GM12891 (cell line): ENCODE measurements at regions not wholly inside any gene's neighbourhood (a gene's known extent, or its start where the extent isn't known, plus 50 kb on each side); places are given as distances from the start of the nearest gene placed in this dataset.

Experiments
- DNase-seq: peaks from one replicate; pipeline ENCODE4 v3.0.0; 2011; ENCODE audit warnings: low spot score; ENCODE audit not compliant: insufficient read length
- FAIRE-seq: peaks from 2 replicates; lab custom pipeline; 2011; peaks lifted over from hg19 to GRCh38; lab: Jason Lieb, UNC
- PAX5 ChIP-seq: IDR thresholded peaks from 2 replicates; pipeline ENCODE4 v1.6.1; 2011; ENCODE audit warnings: low read length, moderate library complexity, mild to moderate bottlenecking; ENCODE audit not compliant: insufficient read depth, severe bottlenecking
- POLR2A ChIP-seq: IDR thresholded peaks from 2 replicates; pipeline ENCODE4 v1.6.1; 2011; ENCODE audit warnings: low read depth, low read length, control low read depth
- POLR2AphosphoS5 ChIP-seq: IDR thresholded peaks from 2 replicates; pipeline ENCODE4 v1.6.1; 2011; ENCODE audit warnings: low read depth, low read length, control low read depth
- POU2F2 ChIP-seq: IDR thresholded peaks from 2 replicates; pipeline ENCODE4 v1.6.1; 2011; ENCODE audit warnings: low read depth, mild to moderate bottlenecking, control low read depth, low read length, moderate library complexity
- SPI1 ChIP-seq: IDR thresholded peaks from 2 replicates; pipeline ENCODE4 v1.6.1; 2011; ENCODE audit warnings: low read depth, low read length, control low read depth
- TAF1 ChIP-seq: IDR thresholded peaks from 2 replicates; pipeline ENCODE4 v1.6.1; 2011; ENCODE audit warnings: low read depth, low read length, control low read depth

- TF ChIP-seq POLR2AphosphoS5 (no peak), SPI1 (peak; percentile 77)
- FAIRE-seq (no peak), DNase-seq (no peak)
Measured at GRCh38 chr5:166651234-166651633, 1640.2 kb upstream of the WWC1 start.

DNA sequence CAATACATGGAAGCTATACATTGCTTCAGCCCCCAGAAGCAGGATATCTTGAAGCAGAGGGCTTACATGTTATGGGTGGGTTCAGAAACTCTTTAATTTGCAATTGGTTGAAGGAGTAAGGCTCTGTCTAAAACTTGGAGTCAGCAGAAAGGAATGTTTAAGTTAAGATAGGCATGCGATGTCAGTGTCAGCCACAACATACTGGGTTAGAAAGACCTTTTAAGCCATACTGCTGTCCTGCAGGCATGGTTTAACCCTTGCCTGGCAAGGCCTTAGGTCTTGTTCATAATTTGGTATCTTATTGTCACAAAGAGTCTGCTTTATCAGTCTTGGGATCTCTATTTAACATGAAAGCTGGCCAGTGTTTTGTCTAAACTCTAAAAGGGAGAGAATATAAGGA, 1619.6 kb upstream of the WWC1 start:
- FAIRE-seq (no peak), DNase-seq (no peak)
- no peak for TF ChIP-seq POLR2A
- TF ChIP-seq POLR2AphosphoS5, result no peak
- no peak for TF ChIP-seq TAF1
- no peak for TF ChIP-seq POU2F2
- no peak for TF ChIP-seq SPI1
- no peak for TF ChIP-seq PAX5

DNA sequence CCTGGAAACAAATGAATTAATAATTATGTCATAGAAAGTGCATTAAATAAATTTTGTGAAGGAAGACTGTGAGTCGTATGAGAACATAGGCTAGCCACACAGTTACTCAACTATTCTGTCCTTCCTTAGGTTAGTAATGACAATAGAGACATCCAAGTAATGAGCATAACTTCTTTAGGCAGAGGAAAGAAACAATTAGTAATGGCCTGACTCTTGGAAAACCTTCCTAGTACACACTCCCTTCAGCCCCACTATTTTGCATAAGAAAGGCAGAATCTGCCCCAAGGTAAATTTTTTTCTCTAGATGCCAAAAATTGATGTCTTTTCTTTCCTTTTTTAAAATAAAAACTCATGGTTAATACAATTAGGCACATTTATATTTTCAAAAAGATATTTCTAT, 1619.0 kb upstream of the WWC1 start:
- FAIRE-seq (no peak), DNase-seq (no peak)
- TF ChIP-seq PAX5 (no peak), POU2F2 (no peak), TAF1 (no peak), SPI1 (no peak), POLR2A (no peak), POLR2AphosphoS5 (no peak)

- DNase-seq, result no peak
- no peak for TF ChIP-seq SPI1
- no peak for TF ChIP-seq POU2F2
- TF ChIP-seq POLR2AphosphoS5, result no peak
- TF ChIP-seq PAX5, result no peak
- TF ChIP-seq POLR2A, result no peak
- no peak for TF ChIP-seq TAF1
- no peak for FAIRE-seq
Measured at GRCh38 chr5:166677891-166678290, 1613.6 kb upstream of the WWC1 start.

DNA sequence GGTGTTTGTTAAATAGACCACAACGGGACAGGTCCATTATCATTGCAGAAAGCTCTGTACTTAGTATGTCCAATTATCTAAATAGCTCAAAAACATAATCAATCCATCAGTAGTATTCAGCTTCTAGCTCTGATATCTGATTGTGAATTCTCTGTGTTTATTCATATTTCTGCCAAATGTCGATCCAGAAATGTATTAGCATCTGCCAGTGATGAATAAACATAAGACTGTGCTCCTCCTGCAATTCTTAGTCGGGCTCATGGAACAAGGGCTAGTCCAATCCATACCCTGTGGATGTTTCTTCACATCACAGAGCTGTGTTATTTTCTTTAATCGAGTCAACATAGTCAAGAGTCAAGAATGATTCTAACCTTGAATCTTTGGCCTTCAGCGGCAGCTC, 1612.1 kb upstream of the WWC1 start:
- no peak for FAIRE-seq
- TF ChIP-seq POLR2A (no peak), POLR2AphosphoS5 (no peak), SPI1 (no peak), POU2F2 (no peak), PAX5 (no peak), TAF1 (no peak)
- no peak for DNase-seq

GRCh38 chr5:166695326-166695725, 1596.1 kb upstream of the WWC1 start:
- DNase-seq (no peak), FAIRE-seq (no peak)
- TF ChIP-seq POLR2A, result no peak
- no peak for TF ChIP-seq POLR2AphosphoS5
- no peak for TF ChIP-seq TAF1
- no peak for TF ChIP-seq PAX5
- TF ChIP-seq POU2F2, result no peak
- TF ChIP-seq SPI1, result no peak

DNA sequence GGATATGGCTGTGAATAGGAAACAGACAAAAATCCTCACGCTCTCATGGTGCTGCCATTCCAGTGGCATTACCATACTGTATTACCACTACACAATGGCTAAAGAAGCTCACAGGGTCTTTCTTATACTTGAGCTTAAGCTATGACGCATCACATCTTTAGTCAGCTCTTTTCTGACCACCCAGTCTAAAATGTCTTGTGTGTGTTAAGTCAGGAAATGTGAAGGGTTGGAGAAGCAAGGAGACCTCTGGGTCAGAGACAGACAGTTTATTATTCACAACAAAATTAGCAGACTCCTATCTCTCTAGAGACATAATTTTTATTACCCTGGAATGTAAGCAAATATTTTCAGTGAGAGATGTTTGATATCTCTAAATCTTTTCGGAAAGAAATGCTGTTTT, 1583.2 kb upstream of the WWC1 start:
- no peak for DNase-seq
- no peak for TF ChIP-seq TAF1
- no peak for TF ChIP-seq POLR2AphosphoS5
- TF ChIP-seq POLR2A, result no peak
- no peak for TF ChIP-seq SPI1
- TF ChIP-seq POU2F2, result no peak
- no peak for TF ChIP-seq PAX5
- FAIRE-seq, result no peak

- FAIRE-seq (no peak), DNase-seq (no peak)
- no peak for TF ChIP-seq POLR2AphosphoS5
- TF ChIP-seq TAF1, result no peak
- no peak for TF ChIP-seq POU2F2
- no peak for TF ChIP-seq SPI1
Measured at GRCh38 chr5:166709691-166710090, 1581.8 kb upstream of the WWC1 start.

GRCh38 chr5:166710271-166710670, 1581.2 kb upstream of the WWC1 start:
- TF ChIP-seq POLR2AphosphoS5 (no peak), TAF1 (no peak), SPI1 (no peak), POLR2A (no peak), POU2F2 (no peak), PAX5 (no peak)
- no peak for FAIRE-seq
- DNase-seq, result no peak

DNA sequence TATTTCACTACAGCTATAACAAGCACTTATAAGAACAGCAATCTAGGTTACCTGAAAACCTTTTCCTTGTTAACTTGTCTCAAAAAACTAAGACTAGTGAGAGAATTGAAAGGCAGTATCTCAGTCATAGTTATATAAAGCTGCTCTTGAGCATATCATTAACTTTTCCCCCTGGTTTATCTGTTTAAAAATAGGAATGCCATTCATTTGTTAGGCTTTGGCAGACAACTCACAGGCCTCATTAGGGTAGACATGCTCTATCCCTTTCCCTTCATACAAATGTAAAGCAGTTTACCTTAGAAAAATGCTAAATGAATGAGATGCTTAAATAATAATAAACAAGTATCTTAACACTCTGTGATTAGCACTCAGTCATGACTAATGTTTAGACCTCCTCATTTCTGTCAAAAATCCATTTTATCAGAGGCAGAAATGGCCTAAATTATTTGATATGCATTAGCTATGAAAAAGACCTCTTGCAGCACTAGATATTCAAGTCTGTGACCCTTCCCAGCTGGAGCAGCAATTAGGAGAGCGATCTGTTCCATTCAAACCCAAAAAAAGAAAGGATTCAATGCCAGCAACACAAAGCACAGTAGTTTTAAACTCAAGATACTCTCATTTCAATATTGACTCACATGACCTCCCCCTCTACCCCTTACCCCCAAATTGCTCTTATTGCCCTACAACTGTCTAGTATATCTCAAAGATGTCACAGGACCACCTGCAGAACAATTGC, 1578.8 kb upstream of the WWC1 start:
- FAIRE-seq, result no peak
- TF ChIP-seq POU2F2, result no peak
- TF ChIP-seq SPI1, result no peak
- no peak for TF ChIP-seq POLR2A
- no peak for DNase-seq
